GM21528 (cell line): ENCODE measurements at regions not wholly inside any gene's neighbourhood (a gene's known extent, or its start where the extent isn't known, plus 50 kb on each side); places are given as distances from the start of the nearest gene placed in this dataset.
"Not testable (repeated sequence)": the region's sequence is repeated elsewhere in the genome, so short reads cannot be mapped to it uniquely, and the experiment has no call there.

Experiments
- ATAC-seq: cut with Tn5 transposase; IDR thresholded peaks from one replicate; pipeline ENCODE4 v1.9.1; 2021; ENCODE audit warnings: mild to moderate bottlenecking, moderate library complexity; ENCODE audit not compliant: unreplicated experiment, low FRiP score

GRCh38 chr10:52368725-52369124 lies 54.6 kb downstream of the DKK1 start:
- no peak for ATAC-seq

- not testable (repeated sequence) for ATAC-seq
Measured at GRCh38 chr10:52374207-52374606, 60.1 kb downstream of the DKK1 start.

GRCh38 chr10:52376694-52377354 lies 62.7 kb downstream of the DKK1 start:
- ATAC-seq = no peak

- ATAC-seq = no peak
Measured at GRCh38 chr10:52378124-52378523, 64.0 kb downstream of the DKK1 start.

- ATAC-seq = no peak
Measured at GRCh38 chr10:52379287-52379686, 65.2 kb downstream of the DKK1 start.

- ATAC-seq = no peak
Measured at GRCh38 chr10:52383088-52383487, 69.0 kb downstream of the DKK1 start.

- no peak for ATAC-seq
Measured at GRCh38 chr10:52387744-52388143, 73.7 kb downstream of the DKK1 start.

- no peak for ATAC-seq
Measured at GRCh38 chr10:52390388-52390787, 76.3 kb downstream of the DKK1 start.

- no peak for ATAC-seq
Measured at GRCh38 chr10:52391927-52392602, 78.0 kb downstream of the DKK1 start.

GRCh38 chr10:52394246-52394645 lies 80.2 kb downstream of the DKK1 start:
- no peak for ATAC-seq

GRCh38 chr10:52400562-52400961 lies 86.5 kb downstream of the DKK1 start:
- ATAC-seq = no peak

- not testable (repeated sequence) for ATAC-seq
Measured at GRCh38 chr10:52403801-52404200, 89.7 kb downstream of the DKK1 start.

- no peak for ATAC-seq
Measured at GRCh38 chr10:52409195-52409594, 95.1 kb downstream of the DKK1 start.

GRCh38 chr10:52409928-52410327 lies 95.8 kb downstream of the DKK1 start:
- ATAC-seq = no peak

GRCh38 chr10:52410916-52411315 lies 96.8 kb downstream of the DKK1 start:
- no peak for ATAC-seq

GRCh38 chr10:52419281-52419680 lies 105.2 kb downstream of the DKK1 start:
- no peak for ATAC-seq

- no peak for ATAC-seq
Measured at GRCh38 chr10:52420656-52421055, 106.6 kb downstream of the DKK1 start.

- no peak for ATAC-seq
Measured at GRCh38 chr10:52423369-52423768, 109.3 kb downstream of the DKK1 start.

GRCh38 chr10:52424341-52424740 lies 110.3 kb downstream of the DKK1 start:
- ATAC-seq = no peak

- ATAC-seq = no peak
Measured at GRCh38 chr10:52434734-52435133, 120.7 kb downstream of the DKK1 start.

- no peak for ATAC-seq
Measured at GRCh38 chr10:52436664-52437063, 122.6 kb downstream of the DKK1 start.

- ATAC-seq = peak; percentile 87
Measured at GRCh38 chr10:52437205-52437646, 123.1 kb downstream of the DKK1 start.
